Activated naive CD8-positive, alpha-beta T cell treated with anti-CD3 and anti-CD28 coated beads, Interleukin-2, amount 10 ng/mL, durations not matched to agents 7 days and 5 days (primary cell): ENCODE measurements at regions not wholly inside any gene's neighbourhood (a gene's known extent, or its start where the extent isn't known, plus 50 kb on each side); places are given as distances from the start of the nearest gene placed in this dataset.

Experiments
- ATAC-seq: fragments of 150-1000 bp; cut with Tn5 transposase; one replicate; pipeline ENCODE4 v1.10.0; 2021; ENCODE audit warnings: low read depth, moderate library complexity
- POLR2A ChIA-PET: fragments of 350-600 bp; sonication (Branson Sonifier 250); formaldehyde crosslinking; loops from one replicate; lab custom pipeline; 2021; ENCODE audit warnings: antibody characterized with exemption; lab: Charles Lee
- DNase-seq: peaks from one replicate; pipeline ENCODE4 v3.0.0; 2021
- H3K27ac Mint-ChIP-seq: one replicate; pipeline ENCODE4 v1.8.0; 2022; ENCODE audit warnings: mild to moderate bottlenecking, mixed read lengths
- H3K27me3 Mint-ChIP-seq: one replicate; pipeline ENCODE4 v1.8.0; 2022; ENCODE audit warnings: mild to moderate bottlenecking, moderate library complexity, mixed read lengths
- H3K36me3 Mint-ChIP-seq: one replicate; pipeline ENCODE4 v1.8.0; 2021; ENCODE audit warnings: mild to moderate bottlenecking, mixed read lengths
- H3K4me1 Mint-ChIP-seq: one replicate; pipeline ENCODE4 v1.8.0; 2021; ENCODE audit warnings: mixed read lengths
- H3K4me3 Mint-ChIP-seq: one replicate; pipeline ENCODE4 v1.8.0; 2022; ENCODE audit warnings: mild to moderate bottlenecking, moderate library complexity, mixed read lengths
- H3K9me3 Mint-ChIP-seq: one replicate; pipeline ENCODE4 v1.8.0; 2021; ENCODE audit warnings: mixed read lengths

DNA sequence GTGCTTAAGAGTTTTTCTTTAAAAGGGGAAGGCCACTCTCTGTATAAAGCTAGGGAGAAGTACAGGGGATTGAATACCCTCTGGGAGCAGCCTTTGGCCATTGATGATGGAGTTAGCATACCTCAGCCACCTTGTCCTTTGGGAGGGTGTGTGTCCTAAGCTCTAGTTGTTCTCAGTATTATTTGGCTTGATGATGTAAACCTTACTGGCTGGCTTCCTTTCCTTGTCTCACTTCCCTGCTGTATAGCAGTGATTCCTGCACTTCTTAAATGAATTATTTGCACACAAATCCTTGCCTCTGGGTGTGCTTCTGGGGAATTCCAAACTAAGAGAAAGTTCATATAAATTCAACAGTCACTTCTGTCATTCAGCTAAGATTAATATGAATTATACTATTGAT lies 234.9 kb upstream of the RIOK2 start:
- no peak overlapping the region for H3K4me3 Mint-ChIP-seq
- no peak for DNase-seq

DNA sequence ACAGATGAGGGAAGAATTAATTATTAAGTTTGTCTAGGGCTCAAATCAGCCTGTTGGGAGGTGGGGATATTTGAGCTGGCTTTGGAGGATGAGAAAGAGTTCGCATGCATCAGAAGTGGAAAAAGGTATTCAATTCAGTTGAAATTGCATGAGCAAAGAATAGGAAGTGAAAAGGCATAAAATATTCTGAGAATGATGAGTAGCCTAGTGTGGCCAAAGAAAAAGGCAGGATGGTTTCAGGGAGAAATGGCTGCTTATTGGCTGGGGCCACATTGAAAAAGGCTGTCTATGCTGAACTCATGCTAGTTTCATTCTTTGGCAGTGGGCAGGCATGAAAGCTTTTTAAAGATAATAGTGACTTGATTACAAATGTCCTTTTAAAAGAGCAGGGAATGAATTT lies 235.4 kb upstream of the RIOK2 start:
- no peaks in the 10 kb centered on the region for H3K4me1 Mint-ChIP-seq
- no peaks in the 10 kb centered on the region for H3K36me3 Mint-ChIP-seq
- no peak overlapping the region for H3K27ac Mint-ChIP-seq
- H3K27me3 Mint-ChIP-seq = peaks cover 9% of the 10 kb centered on the region
- no peak for ATAC-seq
- POLR2A ChIA-PET = no interaction called here
- DNase-seq = no peak
- no peak overlapping the region for H3K4me3 Mint-ChIP-seq
- H3K9me3 Mint-ChIP-seq = no peaks in the 10 kb centered on the region

More for the DNA sequence above, 234.9 kb upstream of the RIOK2 start:
- H3K36me3 Mint-ChIP-seq = no peaks in the 10 kb centered on the region
- no peaks in the 10 kb centered on the region for H3K9me3 Mint-ChIP-seq
- H3K27me3 Mint-ChIP-seq = peaks cover 9% of the 10 kb centered on the region
- POLR2A ChIA-PET = no interaction called here
- no peaks in the 10 kb centered on the region for H3K4me1 Mint-ChIP-seq
- no peak for ATAC-seq
- H3K27ac Mint-ChIP-seq = no peak overlapping the region

DNA sequence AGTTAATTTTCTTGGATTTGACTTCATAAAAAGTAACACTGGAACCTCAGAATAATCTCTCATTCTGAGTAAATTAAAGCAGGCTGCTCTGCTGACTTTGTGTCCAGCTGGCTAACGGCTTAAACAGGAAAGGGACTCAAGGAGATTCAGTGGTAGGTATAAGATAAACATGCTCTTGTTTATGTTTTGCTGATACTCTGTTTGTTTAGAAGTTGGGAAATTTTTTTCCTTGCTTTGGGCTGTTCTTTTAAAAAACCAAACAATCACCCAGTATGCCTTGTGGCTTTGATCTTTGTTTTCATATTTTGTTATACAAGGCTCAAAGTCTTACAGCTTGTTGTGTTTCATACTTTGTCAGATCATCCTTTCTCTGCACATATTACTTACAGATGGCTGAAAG lies 237.6 kb upstream of the RIOK2 start:
- Mint-ChIP-seq H3K4me1 (no peaks in the 10 kb centered on the region), H3K4me3 (no peak overlapping the region), H3K27ac (no peak overlapping the region), H3K36me3 (no peaks in the 10 kb centered on the region), H3K9me3 (no peaks in the 10 kb centered on the region), H3K27me3 (peaks cover 3% of the 10 kb centered on the region)
- DNase-seq (no peak), ATAC-seq (no peak)
- POLR2A ChIA-PET = no interaction called here

- POLR2A ChIA-PET = no interaction called here
- DNase-seq (no peak), ATAC-seq (no peak)
- no peaks in the 10 kb centered on the region for H3K36me3 Mint-ChIP-seq
- H3K27ac Mint-ChIP-seq = no peak overlapping the region
- H3K4me3 Mint-ChIP-seq = no peak overlapping the region
- peaks cover 3% of the 10 kb centered on the region for H3K27me3 Mint-ChIP-seq
- H3K4me1 Mint-ChIP-seq = no peaks in the 10 kb centered on the region
- H3K9me3 Mint-ChIP-seq = no peaks in the 10 kb centered on the region
These were observed 239.6 kb upstream of the RIOK2 start for GRCh38 chr5:97422678-97423077.

GRCh38 chr5:97425511-97425910 lies 242.5 kb upstream of the RIOK2 start:
- ATAC-seq = no peak
- no peak overlapping the region for H3K27ac Mint-ChIP-seq
- H3K4me1 Mint-ChIP-seq = no peaks in the 10 kb centered on the region
- no peaks in the 10 kb centered on the region for H3K36me3 Mint-ChIP-seq
- no peaks in the 10 kb centered on the region for H3K27me3 Mint-ChIP-seq
- H3K4me3 Mint-ChIP-seq = no peak overlapping the region
- H3K9me3 Mint-ChIP-seq = no peaks in the 10 kb centered on the region
- POLR2A ChIA-PET = no interaction called here
- DNase-seq = no peak

DNA sequence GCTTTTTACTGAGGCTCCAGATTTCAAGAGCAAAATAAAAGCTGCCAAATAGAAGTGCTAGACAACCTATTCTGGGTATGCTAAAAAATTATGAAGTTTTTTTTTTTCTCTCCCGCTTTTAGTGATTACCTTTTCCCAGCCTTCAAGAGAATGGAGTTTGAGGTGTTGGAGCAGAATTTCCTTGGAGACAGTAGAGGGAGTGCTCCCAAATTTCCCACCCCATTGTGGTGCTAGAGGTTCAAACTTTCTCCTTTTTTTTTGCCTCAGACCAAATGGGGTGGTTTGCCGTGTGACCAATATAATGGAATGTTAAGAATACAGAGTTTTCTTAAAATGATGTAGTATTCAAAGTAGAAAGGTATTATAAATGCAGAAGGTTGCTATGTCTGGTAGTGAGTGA lies 244.2 kb upstream of the RIOK2 start:
- no peaks in the 10 kb centered on the region for H3K36me3 Mint-ChIP-seq
- H3K27ac Mint-ChIP-seq = no peak overlapping the region
- no peaks in the 10 kb centered on the region for H3K27me3 Mint-ChIP-seq
- H3K9me3 Mint-ChIP-seq = no peaks in the 10 kb centered on the region
- DNase-seq (no peak), ATAC-seq (no peak)
- H3K4me1 Mint-ChIP-seq = no peaks in the 10 kb centered on the region
- POLR2A ChIA-PET = no interaction called here
- H3K4me3 Mint-ChIP-seq = no peak overlapping the region

- DNase-seq (no peak), ATAC-seq (no peak)
- Mint-ChIP-seq H3K4me1 (no peaks in the 10 kb centered on the region), H3K27me3 (no peaks in the 10 kb centered on the region), H3K4me3 (no peak overlapping the region), H3K36me3 (no peaks in the 10 kb centered on the region), H3K27ac (no peak overlapping the region), H3K9me3 (no peaks in the 10 kb centered on the region)
- POLR2A ChIA-PET = no interaction called here
These were observed 251.0 kb upstream of the RIOK2 start for GRCh38 chr5:97434021-97434420.

GRCh38 chr5:97436405-97436804 lies 253.4 kb upstream of the RIOK2 start:
- ATAC-seq = no peak
- Mint-ChIP-seq H3K36me3 (no peaks in the 10 kb centered on the region), H3K27me3 (no peaks in the 10 kb centered on the region), H3K27ac (no peak overlapping the region), H3K4me3 (no peak overlapping the region), H3K9me3 (no peaks in the 10 kb centered on the region), H3K4me1 (no peaks in the 10 kb centered on the region)
- DNase-seq = no peak
- POLR2A ChIA-PET = no interaction called here

DNA sequence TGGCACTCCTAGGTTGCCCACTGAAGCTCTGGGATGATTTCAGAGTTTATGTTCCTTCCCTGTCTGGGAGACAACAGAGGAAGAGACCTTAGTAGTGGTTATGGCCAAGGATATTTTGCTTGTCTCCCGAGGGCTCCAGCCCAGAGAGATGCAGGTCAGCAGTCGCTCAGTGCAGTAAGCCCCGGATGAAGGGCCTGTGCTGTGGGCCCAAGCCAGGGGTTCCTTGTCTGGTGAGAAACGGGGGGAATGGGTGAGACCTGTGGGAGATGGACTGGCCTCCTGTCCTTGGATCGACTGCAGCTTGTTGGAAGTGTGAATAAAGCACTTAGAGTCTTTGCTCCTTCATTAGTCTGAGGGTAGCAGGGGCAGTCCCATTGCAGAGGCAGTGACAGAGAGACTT lies 260.7 kb upstream of the RIOK2 start:
- H3K36me3 Mint-ChIP-seq = no peaks in the 10 kb centered on the region
- H3K27ac Mint-ChIP-seq = no peak overlapping the region
- peaks cover 4% of the 10 kb centered on the region for H3K9me3 Mint-ChIP-seq
- H3K4me3 Mint-ChIP-seq = no peak overlapping the region
- no peak for ATAC-seq
- no peaks in the 10 kb centered on the region for H3K27me3 Mint-ChIP-seq
- POLR2A ChIA-PET = no interaction called here
- H3K4me1 Mint-ChIP-seq = no peaks in the 10 kb centered on the region
- DNase-seq = no peak

DNA sequence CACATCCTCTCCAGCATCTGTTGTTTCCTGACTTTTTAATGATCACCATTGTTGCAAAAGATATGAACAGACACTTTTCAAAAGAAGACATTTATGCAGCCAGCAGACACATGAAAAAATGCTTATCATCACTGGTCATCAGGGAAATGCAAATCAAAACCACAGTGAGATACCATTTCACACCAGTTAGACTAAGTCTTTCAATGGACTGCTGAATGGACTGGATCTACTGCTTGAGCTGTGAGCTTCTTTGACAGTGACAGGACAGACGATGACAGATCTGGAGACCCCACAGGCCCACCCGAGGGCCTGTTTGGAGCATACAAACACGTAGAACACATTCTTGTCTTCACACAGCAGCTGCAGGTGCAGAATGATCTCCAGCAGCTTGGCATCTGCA lies 266.1 kb upstream of the RIOK2 start:
- Mint-ChIP-seq H3K27ac (no peak overlapping the region), H3K4me1 (no peaks in the 10 kb centered on the region), H3K9me3 (no peaks in the 10 kb centered on the region), H3K4me3 (no peak overlapping the region), H3K36me3 (no peaks in the 10 kb centered on the region), H3K27me3 (no peaks in the 10 kb centered on the region)
- DNase-seq (no peak), ATAC-seq (no peak)
- POLR2A ChIA-PET = no interaction called here

DNA sequence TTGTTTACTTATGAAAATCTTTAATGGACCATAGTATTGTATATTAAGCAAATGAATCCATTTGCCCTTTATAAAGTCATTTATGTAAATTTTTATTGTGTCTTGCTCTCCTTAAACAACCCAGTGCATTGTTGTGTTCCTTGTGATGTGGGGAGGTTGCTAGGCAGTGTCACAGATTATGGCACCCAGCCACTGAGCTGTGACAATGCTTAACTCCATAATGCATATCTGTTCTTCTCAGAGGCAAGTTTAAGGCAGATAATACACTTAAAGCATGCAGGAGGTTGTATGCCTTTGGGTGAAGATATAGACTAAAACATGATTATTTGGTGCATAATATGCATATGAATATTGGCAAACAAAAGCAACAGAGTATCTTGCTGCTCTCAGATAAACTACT lies 269.6 kb upstream of the RIOK2 start:
- H3K36me3 Mint-ChIP-seq = no peaks in the 10 kb centered on the region
- no peak overlapping the region for H3K27ac Mint-ChIP-seq
- H3K4me1 Mint-ChIP-seq = no peaks in the 10 kb centered on the region
- no peak overlapping the region for H3K4me3 Mint-ChIP-seq
- H3K27me3 Mint-ChIP-seq = no peaks in the 10 kb centered on the region
- no peak for DNase-seq
- POLR2A ChIA-PET = no interaction called here
- H3K9me3 Mint-ChIP-seq = no peaks in the 10 kb centered on the region
- ATAC-seq = no peak

DNA sequence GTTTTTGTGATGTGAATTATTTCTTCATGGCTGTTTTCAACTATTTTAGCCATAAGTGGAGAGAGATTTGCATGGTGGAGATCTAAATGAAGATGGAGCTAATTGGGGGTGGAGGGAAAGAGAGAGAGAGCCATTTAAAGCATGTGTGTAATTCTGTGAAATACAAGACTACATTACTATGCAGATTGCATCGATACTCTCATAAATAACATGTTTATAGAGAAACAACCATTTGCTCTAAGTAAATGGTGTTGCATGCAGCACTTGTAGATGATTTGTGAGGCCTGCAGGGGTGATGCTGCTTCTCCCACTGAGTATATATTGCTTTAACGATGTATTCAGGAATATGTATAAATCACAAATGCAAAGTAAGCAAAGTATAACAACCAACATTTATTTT lies 270.2 kb upstream of the RIOK2 start:
- DNase-seq = no peak
- no peaks in the 10 kb centered on the region for H3K27me3 Mint-ChIP-seq
- no peak overlapping the region for H3K27ac Mint-ChIP-seq
- no peak for ATAC-seq
- POLR2A ChIA-PET = no interaction called here
- no peaks in the 10 kb centered on the region for H3K4me1 Mint-ChIP-seq
- H3K9me3 Mint-ChIP-seq = no peaks in the 10 kb centered on the region
- no peak overlapping the region for H3K4me3 Mint-ChIP-seq
- no peaks in the 10 kb centered on the region for H3K36me3 Mint-ChIP-seq

- ATAC-seq (no peak), DNase-seq (no peak)
- no peaks in the 10 kb centered on the region for H3K9me3 Mint-ChIP-seq
- POLR2A ChIA-PET = no interaction called here
- H3K27me3 Mint-ChIP-seq = no peaks in the 10 kb centered on the region
- H3K27ac Mint-ChIP-seq = no peak overlapping the region
- no peaks in the 10 kb centered on the region for H3K36me3 Mint-ChIP-seq
- H3K4me3 Mint-ChIP-seq = no peak overlapping the region
- H3K4me1 Mint-ChIP-seq = no peaks in the 10 kb centered on the region
These were observed 271.0 kb upstream of the RIOK2 start for GRCh38 chr5:97454015-97454414.

DNA sequence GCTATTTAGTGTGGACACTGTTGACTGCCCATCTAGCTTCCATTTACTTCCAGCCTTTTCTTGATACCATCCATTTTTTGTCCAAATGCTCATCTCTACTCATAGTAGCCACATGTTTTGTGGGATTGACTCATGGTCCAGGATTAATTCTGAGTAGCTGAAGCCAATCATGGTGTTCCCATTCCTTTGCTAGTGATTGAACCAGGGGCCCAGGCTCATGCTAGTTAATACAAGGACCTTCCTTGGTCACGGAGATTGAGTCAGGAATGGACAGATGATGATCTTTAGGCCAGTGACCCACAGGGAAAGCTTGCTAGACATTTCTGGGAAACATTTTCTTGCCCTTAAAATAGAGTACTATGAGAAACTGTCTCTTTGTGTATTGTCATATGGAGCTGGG lies 272.9 kb upstream of the RIOK2 start:
- Mint-ChIP-seq H3K27ac (no peak overlapping the region), H3K9me3 (no peaks in the 10 kb centered on the region), H3K36me3 (no peaks in the 10 kb centered on the region), H3K4me3 (no peak overlapping the region), H3K4me1 (no peaks in the 10 kb centered on the region), H3K27me3 (no peaks in the 10 kb centered on the region)
- POLR2A ChIA-PET = no interaction called here
- ATAC-seq (no peak), DNase-seq (no peak)

GRCh38 chr5:97458851-97459250 lies 275.8 kb upstream of the RIOK2 start:
- ATAC-seq = no peak
- Mint-ChIP-seq H3K9me3 (no peaks in the 10 kb centered on the region), H3K4me3 (no peak overlapping the region), H3K27ac (no peak overlapping the region), H3K4me1 (no peaks in the 10 kb centered on the region), H3K36me3 (no peaks in the 10 kb centered on the region), H3K27me3 (no peaks in the 10 kb centered on the region)
- POLR2A ChIA-PET = no interaction called here
- DNase-seq = no peak
